ENCODE measurements at regions not wholly inside any gene's neighbourhood (a gene's known extent, or its start where the extent isn't known, plus 50 kb on each side); places are given as distances from the start of the nearest gene placed in this dataset.

GRCh38 chr7:155998328-155998691 is 186.0 kb upstream of the SHH start:
- TF ChIP-seq, protein P1, sequence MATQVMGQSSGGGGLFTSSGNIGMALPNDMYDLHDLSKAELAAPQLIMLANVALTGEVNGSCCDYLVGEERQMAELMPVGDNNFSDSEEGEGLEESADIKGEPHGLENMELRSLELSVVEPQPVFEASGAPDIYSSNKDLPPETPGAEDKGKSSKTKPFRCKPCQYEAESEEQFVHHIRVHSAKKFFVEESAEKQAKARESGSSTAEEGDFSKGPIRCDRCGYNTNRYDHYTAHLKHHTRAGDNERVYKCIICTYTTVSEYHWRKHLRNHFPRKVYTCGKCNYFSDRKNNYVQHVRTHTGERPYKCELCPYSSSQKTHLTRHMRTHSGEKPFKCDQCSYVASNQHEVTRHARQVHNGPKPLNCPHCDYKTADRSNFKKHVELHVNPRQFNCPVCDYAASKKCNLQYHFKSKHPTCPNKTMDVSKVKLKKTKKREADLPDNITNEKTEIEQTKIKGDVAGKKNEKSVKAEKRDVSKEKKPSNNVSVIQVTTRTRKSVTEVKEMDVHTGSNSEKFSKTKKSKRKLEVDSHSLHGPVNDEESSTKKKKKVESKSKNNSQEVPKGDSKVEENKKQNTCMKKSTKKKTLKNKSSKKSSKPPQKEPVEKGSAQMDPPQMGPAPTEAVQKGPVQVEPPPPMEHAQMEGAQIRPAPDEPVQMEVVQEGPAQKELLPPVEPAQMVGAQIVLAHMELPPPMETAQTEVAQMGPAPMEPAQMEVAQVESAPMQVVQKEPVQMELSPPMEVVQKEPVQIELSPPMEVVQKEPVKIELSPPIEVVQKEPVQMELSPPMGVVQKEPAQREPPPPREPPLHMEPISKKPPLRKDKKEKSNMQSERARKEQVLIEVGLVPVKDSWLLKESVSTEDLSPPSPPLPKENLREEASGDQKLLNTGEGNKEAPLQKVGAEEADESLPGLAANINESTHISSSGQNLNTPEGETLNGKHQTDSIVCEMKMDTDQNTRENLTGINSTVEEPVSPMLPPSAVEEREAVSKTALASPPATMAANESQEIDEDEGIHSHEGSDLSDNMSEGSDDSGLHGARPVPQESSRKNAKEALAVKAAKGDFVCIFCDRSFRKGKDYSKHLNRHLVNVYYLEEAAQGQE (IDR thresholded peaks at IDR 0.05; ENCODE audit: low read depth): no peak
- TF ChIP-seq CEBPB (IDR thresholded peaks at IDR 0.05): no peak

Measured in Ishikawa (cell line).